Prostate gland (tissue), 2 donors: ENCODE measurements at regions not wholly inside any gene's neighbourhood (a gene's known extent, or its start where the extent isn't known, plus 50 kb on each side); places are given as distances from the start of the nearest gene placed in this dataset.

Experiments used
- DNase-seq: peaks from one replicate; pipeline ENCODE4 v3.0.0-alpha.2; 2019; ENCODE audit warnings: low spot score
- H3K27ac ChIP-seq, 2 donors: fragments of 200-600 bp; sonication (generic); 2 replicates each; pipeline ENCODE4 v1.5.1; 2017 to 2019
- H3K27me3 ChIP-seq: fragments of 200-600 bp; sonication (generic); replicated peaks from 2 replicates; pipeline ENCODE4 v1.5.1; 2019; ENCODE audit not compliant: insufficient read depth
- H3K36me3 ChIP-seq, 2 donors: fragments of 200-600 bp; sonication (generic); 1 replicate in 1 of 2; 2 replicates in 1 of 2; pipeline versions ENCODE4 v1.5.1 to v1.8.1; 2017 to 2019
- H3K4me1 ChIP-seq: fragments of 200-600 bp; sonication (generic); replicated peaks from 2 replicates; pipeline ENCODE4 v1.5.1; 2019
- H3K4me3 ChIP-seq, 2 donors: fragments of 200-600 bp; sonication (generic); 2 replicates each; pipeline ENCODE4 v1.5.1; 2017 to 2019
- H3K9me3 ChIP-seq: fragments of 200-600 bp; sonication (generic); 2 replicates; pipeline ENCODE4 v1.5.1; 2017
- POLR2A ChIP-seq: fragments of 450-650 bp; IDR thresholded peaks from one replicate; pipeline ENCODE4 v1.6.1; 2016; ENCODE audit warnings: antibody characterized with exemption, mild to moderate bottlenecking
- POLR2AphosphoS5 ChIP-seq: sonication (generic); formaldehyde crosslinking; IDR thresholded peaks from one replicate; pipeline ENCODE4 v1.6.1; 2017; ENCODE audit warnings: antibody characterized with exemption
- WGBS: methylation state at CpG from one replicate; pipeline ENCODE4 v1.1.5; 2018; 5-methylcytosine and 5-hydroxymethylcytosine counted together
- intact Hi-C: fragments of 100-400 bp; cut with DNase I; formaldehyde crosslinking; loops from one replicate; pipeline ENCODE4 v1.14.2; 2022
- TF ChIP-seq, protein P1 (sequence below), 4 experiments: fragments of 200-600 bp in 2 of 4; fragments of 450-650 bp in 2 of 4; sonication (generic) in 2 of 4; IDR thresholded peaks; 1 replicate in 3 of 4; 2 replicates in 1 of 4; pipeline ENCODE4 v1.5.1; 2016 to 2019; ENCODE audit warnings: antibody characterized with exemption in 4 of 4, mild to moderate bottlenecking in 2 of 4, moderate library complexity in 2 of 4

DNA sequence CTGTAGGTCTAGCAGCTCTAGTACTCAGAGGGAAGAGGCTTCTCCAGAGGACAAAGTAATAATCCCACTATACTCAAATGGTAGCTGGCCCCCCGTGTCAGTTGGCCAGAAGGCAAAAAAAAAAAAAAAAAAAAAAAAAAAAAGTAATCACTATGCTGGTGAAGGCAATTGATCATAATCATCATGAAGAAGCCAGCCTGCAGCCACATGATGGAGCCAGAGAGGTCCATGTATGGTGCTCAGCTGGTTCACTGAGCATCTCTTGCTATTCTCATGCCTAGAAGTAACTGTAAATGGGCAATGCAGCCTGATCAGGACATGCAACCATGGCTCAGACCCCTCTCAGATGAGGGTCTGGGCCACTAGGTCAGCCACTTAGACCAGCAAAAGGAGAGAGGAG lies 378.8 kb downstream of the MED13L start:
- intact Hi-C loops, result no loop called here
- no peaks in the 10 kb centered on the region for H3K9me3 ChIP-seq
- H3K4me1 ChIP-seq, result no peaks in the 10 kb centered on the region
- H3K27ac ChIP-seq, result no peak overlapping the region
- TF ChIP-seq POLR2A, result no peak
- TF ChIP-seq, protein P1, sequence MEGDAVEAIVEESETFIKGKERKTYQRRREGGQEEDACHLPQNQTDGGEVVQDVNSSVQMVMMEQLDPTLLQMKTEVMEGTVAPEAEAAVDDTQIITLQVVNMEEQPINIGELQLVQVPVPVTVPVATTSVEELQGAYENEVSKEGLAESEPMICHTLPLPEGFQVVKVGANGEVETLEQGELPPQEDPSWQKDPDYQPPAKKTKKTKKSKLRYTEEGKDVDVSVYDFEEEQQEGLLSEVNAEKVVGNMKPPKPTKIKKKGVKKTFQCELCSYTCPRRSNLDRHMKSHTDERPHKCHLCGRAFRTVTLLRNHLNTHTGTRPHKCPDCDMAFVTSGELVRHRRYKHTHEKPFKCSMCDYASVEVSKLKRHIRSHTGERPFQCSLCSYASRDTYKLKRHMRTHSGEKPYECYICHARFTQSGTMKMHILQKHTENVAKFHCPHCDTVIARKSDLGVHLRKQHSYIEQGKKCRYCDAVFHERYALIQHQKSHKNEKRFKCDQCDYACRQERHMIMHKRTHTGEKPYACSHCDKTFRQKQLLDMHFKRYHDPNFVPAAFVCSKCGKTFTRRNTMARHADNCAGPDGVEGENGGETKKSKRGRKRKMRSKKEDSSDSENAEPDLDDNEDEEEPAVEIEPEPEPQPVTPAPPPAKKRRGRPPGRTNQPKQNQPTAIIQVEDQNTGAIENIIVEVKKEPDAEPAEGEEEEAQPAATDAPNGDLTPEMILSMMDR (IDR thresholded peaks at IDR 0.05), result no peak
- no peak for TF ChIP-seq POLR2AphosphoS5
- H3K36me3 ChIP-seq, result no peaks in the 10 kb centered on the region
- H3K4me3 ChIP-seq, result no peak overlapping the region
- no peaks in the 10 kb centered on the region for H3K27me3 ChIP-seq
- WGBS, result 83% methylated on average over 1 of the region's 1 CpG
- no peak for DNase-seq

DNA sequence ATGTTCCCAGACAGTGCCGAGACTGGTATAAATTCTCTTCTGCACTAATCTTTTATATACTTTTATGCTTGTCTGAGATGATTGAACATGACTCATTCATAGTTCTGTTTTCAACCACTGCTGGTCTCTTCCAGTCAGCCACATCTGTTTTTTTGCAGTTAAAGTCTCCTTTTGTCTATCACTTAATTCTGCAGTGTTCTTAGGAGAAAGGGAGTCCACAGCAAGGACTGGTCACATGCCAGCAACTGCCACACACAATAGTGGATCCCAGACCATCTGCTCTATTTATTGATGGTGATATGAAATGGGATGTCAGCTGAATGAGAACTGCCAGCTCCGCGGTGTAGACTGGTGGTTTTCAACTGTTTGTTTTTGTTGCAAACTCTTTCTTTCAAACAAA lies 379.8 kb downstream of the MED13L start:
- TF ChIP-seq, protein P1 (IDR thresholded peaks at IDR 0.05), result no peak
- TF ChIP-seq POLR2AphosphoS5 (no peak), POLR2A (no peak)
- H3K27ac ChIP-seq, result no peak overlapping the region
- no peak for DNase-seq
- no peaks in the 10 kb centered on the region for H3K9me3 ChIP-seq
- WGBS, result 42% methylated on average over 3 of the region's 3 CpGs
- H3K4me3 ChIP-seq, result no peak overlapping the region
- H3K4me1 ChIP-seq, result no peaks in the 10 kb centered on the region
- no peaks in the 10 kb centered on the region for H3K27me3 ChIP-seq
- H3K36me3 ChIP-seq, result no peaks in the 10 kb centered on the region
- intact Hi-C loops, result no loop called here

DNA sequence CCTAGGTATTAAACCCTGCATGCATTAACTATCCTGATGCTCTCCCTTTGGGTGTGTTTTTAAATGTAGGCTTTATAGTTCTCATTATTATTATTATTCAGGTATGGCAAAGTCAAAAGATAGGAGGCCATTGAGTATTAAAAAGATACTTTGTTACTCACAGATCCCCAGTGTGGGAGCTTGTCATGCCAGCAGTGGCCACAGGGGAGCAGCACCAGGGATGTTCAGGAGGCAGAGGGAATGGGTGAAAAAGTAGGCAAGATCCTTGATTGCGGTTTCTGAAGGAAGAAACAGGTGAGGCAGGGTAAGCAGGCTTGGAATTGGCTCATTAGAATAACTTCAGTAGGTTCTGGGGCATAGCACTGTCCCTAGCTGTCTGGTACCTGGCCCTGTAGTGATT lies 382.2 kb downstream of the MED13L start:
- Histone ChIP-seq H3K9me3 (no peaks in the 10 kb centered on the region), H3K4me3 (no peak overlapping the region), H3K36me3 (no peaks in the 10 kb centered on the region), H3K4me1 (no peaks in the 10 kb centered on the region), H3K27me3 (no peaks in the 10 kb centered on the region), H3K27ac (no peak overlapping the region)
- TF ChIP-seq POLR2AphosphoS5, result no peak
- TF ChIP-seq, protein P1 (IDR thresholded peaks at IDR 0.05), result no peak
- TF ChIP-seq POLR2A, result no peak
- DNase-seq, result no peak
- intact Hi-C loops, result no loop called here
- 92% methylated on average over 1 of the region's 1 CpG for WGBS

DNA sequence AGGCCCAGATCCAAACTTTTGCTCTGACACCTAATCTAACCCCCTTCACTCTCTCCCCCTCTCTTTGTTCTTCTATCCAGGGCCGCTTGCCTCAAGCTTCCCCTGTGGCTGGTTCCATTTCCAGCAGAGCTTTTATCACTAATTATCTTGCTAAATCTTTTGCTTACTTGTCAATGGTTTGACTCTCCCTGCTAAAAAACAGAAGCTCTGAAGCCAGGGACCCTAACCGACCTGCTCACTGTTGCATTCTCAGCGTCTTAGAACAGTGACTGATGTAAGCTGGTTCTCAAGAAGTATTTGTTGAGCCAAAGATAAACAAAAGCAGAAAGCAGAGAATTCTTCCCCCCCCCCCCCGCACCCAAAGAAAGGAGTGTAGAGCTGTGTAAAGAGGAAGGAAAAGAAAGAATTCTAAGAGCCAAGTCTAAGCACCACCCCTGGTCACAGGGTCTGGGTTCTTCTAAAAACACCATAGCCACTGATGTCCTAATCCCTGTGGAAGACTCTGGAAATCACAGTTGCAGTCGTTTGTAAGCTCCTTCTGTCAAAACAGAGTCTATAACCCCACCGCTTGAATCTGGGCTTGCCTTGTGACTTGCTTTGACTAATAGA lies 385.8 kb downstream of the MED13L start:
- Histone ChIP-seq H3K36me3 (no peaks in the 10 kb centered on the region), H3K4me3 (no peak overlapping the region), H3K4me1 (no peaks in the 10 kb centered on the region), H3K27me3 (no peaks in the 10 kb centered on the region), H3K27ac (no peak overlapping the region), H3K9me3 (no peaks in the 10 kb centered on the region)
- no peak for DNase-seq
- TF ChIP-seq, protein P1 (IDR thresholded peaks at IDR 0.05), result no peak
- no peak for TF ChIP-seq POLR2AphosphoS5
- no peak for TF ChIP-seq POLR2A
- intact Hi-C loops, result no loop called here
- 46% methylated on average over 6 of the region's 6 CpGs for WGBS

DNA sequence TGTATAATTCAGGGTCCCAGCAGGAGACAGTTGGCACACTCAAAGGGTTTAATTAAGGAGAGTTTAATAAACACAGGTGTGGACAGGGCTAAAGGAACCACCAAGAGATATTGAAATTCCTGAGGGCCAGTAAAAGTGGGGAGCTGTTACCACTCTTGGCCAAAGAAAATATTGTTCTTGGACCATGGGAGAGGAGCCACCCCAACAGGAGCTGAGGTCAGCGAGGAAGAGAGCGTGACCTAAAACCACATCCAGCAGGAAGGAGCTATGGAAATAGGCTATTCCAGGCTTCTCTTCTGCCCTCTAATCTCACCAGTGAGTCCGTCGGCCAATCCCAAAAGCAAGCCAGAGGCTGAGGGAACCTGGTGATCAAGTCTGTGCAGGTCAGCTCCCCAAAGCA lies 390.8 kb downstream of the MED13L start:
- Histone ChIP-seq H3K36me3 (no peaks in the 10 kb centered on the region), H3K27ac (no peak overlapping the region), H3K4me1 (no peaks in the 10 kb centered on the region), H3K27me3 (no peaks in the 10 kb centered on the region), H3K9me3 (no peaks in the 10 kb centered on the region), H3K4me3 (no peak overlapping the region)
- 83% methylated on average over 4 of the region's 4 CpGs for whole genome bisulfite sequencing
- intact Hi-C loops, result no loop called here
- no peak for TF ChIP-seq POLR2A
- TF ChIP-seq POLR2AphosphoS5, result no peak
- TF ChIP-seq, protein P1 (IDR thresholded peaks at IDR 0.05), result no peak
- DNase-seq, result no peak
